ENCODE measurements at regions not wholly inside any gene's neighbourhood (a gene's known extent, or its start where the extent isn't known, plus 50 kb on each side); places are given as distances from the start of the nearest gene placed in this dataset.
"Not testable (repeated sequence)": the region's sequence is repeated elsewhere in the genome, so short reads cannot be mapped to it uniquely, and the experiment has no call there.

DNA sequence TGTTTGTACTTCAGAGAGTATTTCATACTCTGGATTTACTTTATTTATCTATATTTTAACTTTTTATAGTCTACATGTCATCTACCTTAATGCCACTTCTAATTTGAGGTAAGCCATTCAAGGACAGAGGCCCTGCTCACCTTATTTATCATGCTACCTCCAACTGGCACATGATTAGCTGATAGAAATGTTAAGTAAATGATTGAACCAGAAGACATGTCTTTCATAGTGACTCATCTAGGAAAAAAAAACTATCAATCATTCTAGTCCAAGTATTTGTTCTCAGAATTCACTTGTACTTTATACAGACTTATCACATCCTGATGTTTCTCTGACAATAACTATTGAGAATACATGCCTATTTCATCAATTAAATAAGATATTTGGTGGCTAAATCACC is 856.3 kb downstream of the XPNPEP1 start:
- TF ChIP-seq, protein P1, sequence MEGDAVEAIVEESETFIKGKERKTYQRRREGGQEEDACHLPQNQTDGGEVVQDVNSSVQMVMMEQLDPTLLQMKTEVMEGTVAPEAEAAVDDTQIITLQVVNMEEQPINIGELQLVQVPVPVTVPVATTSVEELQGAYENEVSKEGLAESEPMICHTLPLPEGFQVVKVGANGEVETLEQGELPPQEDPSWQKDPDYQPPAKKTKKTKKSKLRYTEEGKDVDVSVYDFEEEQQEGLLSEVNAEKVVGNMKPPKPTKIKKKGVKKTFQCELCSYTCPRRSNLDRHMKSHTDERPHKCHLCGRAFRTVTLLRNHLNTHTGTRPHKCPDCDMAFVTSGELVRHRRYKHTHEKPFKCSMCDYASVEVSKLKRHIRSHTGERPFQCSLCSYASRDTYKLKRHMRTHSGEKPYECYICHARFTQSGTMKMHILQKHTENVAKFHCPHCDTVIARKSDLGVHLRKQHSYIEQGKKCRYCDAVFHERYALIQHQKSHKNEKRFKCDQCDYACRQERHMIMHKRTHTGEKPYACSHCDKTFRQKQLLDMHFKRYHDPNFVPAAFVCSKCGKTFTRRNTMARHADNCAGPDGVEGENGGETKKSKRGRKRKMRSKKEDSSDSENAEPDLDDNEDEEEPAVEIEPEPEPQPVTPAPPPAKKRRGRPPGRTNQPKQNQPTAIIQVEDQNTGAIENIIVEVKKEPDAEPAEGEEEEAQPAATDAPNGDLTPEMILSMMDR (conservative IDR thresholded peaks at IDR 0.05; ENCODE audit: low read depth, low read length) = no peak
- DNase-seq (ENCODE audit: low read depth) = no peak
- H3K4me3 ChIP-seq (ENCODE audit: low read depth, low read length) = no peak overlapping the region

DNA sequence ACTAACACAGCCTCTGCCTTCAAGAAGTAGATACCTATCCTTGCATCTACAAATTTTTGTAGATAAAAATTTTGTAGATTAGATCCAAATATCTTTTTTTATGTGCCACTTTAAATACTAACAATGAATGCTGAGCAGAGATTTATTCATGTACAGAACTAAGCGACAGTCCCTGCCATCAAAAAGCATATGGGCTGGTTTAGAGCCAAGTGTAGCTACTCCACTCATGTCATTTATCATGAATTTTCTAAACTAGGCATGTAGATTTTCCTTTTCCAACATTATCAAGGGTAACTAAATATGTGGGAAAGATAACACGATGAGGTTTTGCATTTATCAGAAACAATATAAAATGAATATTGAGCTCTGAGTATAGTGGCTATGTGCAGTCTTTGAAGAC is 857.5 kb downstream of the XPNPEP1 start:
- TF ChIP-seq, protein P1 (conservative IDR thresholded peaks at IDR 0.05; ENCODE audit: low read depth, low read length) = no peak
- H3K4me3 ChIP-seq (ENCODE audit: low read depth, low read length) = no peak overlapping the region
- no peak for DNase-seq (ENCODE audit: low read depth)

DNA sequence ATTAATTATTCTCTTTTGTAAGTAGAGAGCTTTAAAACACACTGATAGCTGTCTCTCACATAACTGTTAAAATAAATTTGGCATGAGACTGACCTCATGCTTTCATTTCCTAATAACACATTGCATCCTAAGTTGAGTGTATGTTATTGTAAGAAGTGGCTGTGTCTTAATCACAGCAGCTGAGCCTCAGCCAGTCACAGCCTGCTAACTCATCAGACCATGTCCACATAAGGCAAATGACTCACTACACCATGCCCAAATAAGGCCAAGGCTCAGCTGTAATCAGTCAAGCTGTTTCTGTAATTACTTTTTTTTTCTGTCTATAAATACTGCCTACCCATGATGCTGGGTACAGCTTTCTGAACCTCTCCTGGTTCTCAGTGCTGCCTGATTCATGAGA is 860.9 kb downstream of the XPNPEP1 start:
- DNase-seq (ENCODE audit: low read depth) = peak; percentile 53
- TF ChIP-seq, protein P1 (conservative IDR thresholded peaks at IDR 0.05; ENCODE audit: low read depth, low read length) = no peak
- no peak overlapping the region for H3K4me3 ChIP-seq (ENCODE audit: low read depth, low read length)

DNA sequence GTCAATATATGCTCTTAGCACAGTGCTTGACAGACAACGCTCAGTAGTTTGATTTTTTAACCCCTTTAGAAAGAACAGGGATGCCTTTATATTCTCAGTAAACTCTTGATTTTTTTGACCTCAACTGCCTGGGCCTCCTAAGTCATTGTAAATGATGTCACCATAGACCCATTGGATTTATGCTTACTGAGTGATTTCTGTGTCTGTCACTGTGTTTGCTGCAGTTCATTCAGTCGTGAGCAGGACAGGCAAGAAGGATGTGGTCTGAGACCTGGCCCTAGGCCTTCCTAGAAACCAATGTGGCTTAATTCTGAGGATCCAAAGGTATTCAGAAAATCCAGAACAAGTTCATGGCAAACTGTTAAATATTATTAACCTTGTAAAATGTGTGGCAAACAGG is 868.1 kb downstream of the XPNPEP1 start:
- DNase-seq (ENCODE audit: low read depth) = no peak
- TF ChIP-seq, protein P1 (conservative IDR thresholded peaks at IDR 0.05; ENCODE audit: low read depth, low read length) = no peak
- no peak overlapping the region for H3K4me3 ChIP-seq (ENCODE audit: low read depth, low read length)

DNA sequence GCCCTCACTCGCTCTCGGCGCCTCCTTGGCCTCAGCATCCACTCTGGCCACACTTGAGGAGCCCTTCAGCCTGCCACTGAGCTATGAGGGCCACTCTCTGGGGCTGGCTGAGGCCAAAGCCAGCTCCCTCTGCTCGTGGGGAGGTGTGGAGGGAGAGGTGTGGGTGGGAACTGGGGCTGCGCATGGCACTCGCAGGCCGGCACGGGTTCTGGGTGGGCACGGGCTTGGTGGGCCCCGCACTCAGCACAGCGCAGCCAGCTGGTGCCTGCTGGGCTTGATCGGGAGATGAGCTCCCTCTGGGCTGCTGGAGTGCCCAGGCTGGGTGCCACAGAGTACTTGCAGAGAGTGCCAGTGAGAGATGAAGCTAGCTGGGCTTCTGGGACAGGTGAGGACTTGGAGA is 875.5 kb downstream of the XPNPEP1 start:
- no peak for DNase-seq (ENCODE audit: low read depth)
- no peak overlapping the region for H3K4me3 ChIP-seq (ENCODE audit: low read depth, low read length)
- TF ChIP-seq, protein P1 (conservative IDR thresholded peaks at IDR 0.05; ENCODE audit: low read depth, low read length) = no peak

DNA sequence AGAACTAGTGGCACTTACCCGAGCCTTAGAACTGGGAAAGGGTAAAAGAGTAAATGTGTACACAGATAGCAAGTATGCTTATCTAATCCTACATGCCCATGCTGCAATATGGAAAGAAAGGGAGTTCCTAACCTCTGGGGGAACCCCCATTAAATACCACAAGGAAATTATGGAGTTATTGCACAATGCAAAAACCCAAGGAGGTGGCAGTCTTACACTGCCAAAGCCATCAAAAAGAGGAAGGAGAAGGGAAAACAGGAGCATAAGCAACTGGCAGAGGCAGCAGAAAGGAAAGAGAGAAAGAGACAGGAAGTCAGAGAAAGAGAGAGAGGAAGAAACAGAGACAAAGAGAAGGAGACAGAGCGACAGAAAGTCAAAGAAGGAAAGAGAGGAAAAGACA is 876.9 kb downstream of the XPNPEP1 start:
- not testable (repeated sequence) for H3K4me3 ChIP-seq (ENCODE audit: low read depth, low read length); DNase-seq (ENCODE audit: low read depth)

DNA sequence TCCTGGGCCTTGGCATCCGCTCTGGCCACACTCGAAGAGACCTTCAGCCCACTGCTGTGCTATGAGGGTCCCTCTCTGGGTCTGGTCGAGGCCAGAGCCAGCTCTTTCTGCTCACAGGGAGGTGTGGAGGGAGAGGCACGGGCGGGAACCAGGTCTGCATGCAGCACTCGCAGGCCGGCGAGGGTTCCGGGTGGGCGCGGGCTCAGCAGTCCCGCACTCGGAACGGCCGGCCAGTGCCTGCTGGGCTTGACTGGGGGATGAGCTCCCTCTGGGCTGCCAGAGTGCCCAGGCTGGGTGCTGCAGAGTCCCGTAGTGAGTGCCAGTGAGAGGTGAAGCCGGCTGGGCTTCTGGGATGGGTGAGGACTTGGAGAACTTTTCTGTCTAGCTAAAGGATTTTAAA is 882.7 kb downstream of the XPNPEP1 start:
- H3K4me3 ChIP-seq (ENCODE audit: low read depth, low read length) = no peak overlapping the region
- TF ChIP-seq, protein P1 (conservative IDR thresholded peaks at IDR 0.05; ENCODE audit: low read depth, low read length) = no peak
- no peak for DNase-seq (ENCODE audit: low read depth)

DNA sequence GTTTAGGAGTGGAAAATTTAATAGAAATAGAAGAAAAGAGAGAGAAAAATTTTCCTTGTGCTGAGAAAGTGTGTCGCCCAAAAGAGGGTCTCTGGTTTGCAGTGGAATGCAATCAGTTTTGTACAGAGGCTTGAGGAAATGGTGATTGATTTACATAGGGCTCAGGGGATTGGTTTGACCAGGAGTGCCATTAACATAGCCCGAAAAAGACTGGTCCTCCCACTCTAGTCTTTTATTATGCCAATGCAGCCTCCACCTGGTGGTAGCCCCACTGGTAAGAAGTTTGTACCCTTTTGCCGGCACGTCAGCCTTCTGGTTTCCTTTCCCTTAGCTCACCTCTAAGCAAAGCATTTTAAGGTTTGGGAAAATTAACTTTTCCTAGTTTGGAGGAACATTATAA is 885.3 kb downstream of the XPNPEP1 start:
- TF ChIP-seq, protein P1 (conservative IDR thresholded peaks at IDR 0.05; ENCODE audit: low read depth, low read length) = no peak
- H3K4me3 ChIP-seq (ENCODE audit: low read depth, low read length) = no peak overlapping the region
- no peak for DNase-seq (ENCODE audit: low read depth)
